ENCODE measurements at regions not wholly inside any gene's neighbourhood (a gene's known extent, or its start where the extent isn't known, plus 50 kb on each side); places are given as distances from the start of the nearest gene placed in this dataset.
"Not testable (repeated sequence)": the region's sequence is repeated elsewhere in the genome, so short reads cannot be mapped to it uniquely, and the experiment has no call there.

DNA sequence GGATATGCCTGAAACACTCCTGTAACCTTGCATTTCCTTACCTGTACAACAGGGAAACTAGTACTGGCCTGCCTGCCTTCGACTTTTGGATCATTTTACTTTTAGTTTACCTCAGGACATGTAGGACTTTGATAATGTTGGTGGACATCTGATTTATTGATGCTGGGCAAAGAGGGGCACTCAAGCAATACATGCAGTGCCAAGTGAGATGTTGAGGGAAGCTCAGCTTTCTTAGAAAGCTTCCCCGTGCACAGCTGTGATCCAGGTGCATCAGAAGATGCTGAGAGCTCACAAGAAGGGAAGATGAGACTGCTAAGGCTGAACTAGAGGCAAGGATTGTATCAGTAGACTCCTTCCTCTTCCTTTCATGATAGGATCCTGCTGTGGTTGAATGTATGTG, 336.2 kb upstream of the NCAM1 start:
- DNase-seq, result not testable (repeated sequence)

DNA sequence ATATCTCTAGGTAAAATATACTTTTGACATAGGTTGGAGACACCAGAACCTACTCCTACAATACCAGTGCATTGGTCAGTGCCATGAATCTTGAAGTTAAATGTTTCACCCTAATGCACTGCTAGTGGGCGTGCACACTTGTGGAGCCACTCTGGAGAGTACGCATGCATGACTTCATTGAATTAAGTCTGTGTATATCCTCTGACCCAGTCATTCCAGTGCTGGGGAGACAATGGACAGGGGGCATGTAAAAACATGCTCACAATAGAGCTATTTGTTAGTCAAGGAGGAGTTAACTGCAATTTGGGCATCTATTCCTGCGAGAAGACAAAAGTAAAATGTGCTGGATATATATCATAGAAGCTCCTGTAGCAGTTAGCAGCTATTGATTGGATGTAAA, 335.4 kb upstream of the NCAM1 start:
- DNase-seq, result no peak

DNA sequence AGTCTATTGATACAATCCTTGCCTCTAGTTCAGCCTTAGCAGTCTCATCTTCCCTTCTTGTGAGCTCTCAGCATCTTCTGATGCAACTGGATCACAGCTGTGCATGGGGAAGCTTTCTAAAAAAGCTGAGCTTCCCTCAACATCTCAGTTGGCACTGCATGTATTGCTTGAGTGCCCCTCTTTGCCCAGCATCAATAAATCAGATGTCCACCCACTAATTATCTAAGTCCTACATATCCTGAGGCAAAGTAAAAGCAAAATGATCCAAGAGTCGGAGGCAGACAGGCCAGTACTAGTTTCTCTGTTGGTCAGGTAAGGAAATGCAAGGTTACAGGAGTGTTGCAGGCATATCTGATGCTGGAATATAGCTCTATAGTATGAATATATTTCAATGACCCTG, 334.5 kb upstream of the NCAM1 start:
- no peak for DNase-seq

DNA sequence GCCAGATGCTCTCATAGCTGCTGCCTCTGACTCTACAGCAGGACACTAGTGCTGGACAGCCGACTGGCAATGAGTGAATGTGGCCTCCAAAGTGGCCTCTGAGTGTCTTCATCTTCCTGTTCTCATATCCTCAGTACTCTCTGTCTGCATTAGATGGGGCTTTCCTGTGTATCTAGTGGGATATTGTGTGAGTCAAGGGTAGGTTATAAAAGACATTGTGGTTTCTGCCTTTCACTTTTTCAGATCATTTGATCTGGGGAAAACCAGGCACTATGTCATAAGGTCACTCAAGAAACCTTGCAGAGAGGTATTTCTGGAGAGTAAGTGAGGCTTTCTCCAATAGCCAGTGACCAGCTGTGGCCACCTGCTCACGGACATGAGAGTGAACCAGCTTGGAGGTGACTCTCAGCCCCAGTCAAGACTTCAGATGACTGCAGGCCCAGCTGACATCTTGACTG, 333.6 kb upstream of the NCAM1 start:
- DNase-seq, result no peak

DNA sequence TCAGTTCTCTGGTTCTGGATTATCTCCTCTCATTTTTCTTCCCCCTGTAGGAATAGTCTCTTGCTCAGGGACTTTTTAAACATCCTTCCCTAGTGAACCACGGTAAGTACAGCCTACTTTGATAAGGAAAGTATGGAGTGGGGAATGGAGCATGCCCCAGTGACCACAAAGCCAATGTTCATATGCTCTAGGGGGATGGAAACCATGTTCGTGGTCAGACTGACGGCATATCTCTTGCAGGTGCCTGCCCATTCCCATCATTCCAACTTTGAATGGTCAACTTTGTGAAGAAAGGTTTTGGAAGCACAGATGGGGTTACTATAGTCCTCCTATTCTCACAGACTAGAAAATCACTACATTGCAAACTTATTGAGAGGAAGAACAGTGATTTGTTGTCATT, 332.5 kb upstream of the NCAM1 start:
- no peak for DNase-seq

DNA sequence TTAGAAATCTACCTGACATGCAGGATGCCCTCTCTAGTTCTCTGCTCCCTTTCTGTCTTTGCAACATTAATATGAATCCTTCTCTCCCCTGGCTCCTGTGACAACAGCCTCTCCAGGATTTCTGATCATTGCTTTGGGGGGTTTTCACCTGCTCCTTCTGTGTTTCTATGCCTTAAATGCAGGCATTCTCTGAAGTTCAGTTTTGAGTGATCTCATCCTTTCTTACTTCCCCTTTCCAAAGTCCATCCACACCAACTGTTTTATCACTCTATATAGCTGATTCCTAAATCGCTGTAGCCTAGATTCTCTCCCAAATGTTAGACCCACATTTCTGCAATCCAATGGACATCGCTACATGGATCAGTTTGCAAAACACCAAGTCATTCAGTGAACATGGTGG, 330.7 kb upstream of the NCAM1 start:
- no peak for DNase-seq

DNA sequence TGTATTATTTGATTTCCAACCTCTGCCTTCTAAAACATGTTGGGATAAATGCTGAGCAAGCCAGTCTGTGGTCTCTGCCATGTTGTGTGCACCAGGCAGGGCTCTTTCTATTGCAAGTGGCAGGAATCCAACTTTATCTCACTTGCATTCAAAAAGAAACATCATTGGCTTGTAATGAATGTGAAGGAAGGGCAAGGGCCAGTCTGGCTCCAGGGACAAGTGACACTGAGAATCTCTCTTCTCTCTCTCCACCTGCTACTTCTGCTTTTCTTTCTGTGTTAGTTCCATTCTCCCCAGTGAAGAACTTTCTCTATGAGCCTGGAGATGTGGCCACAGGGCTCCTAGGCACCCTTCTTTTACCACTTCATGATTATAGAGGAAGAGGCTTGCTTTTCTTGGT, 329.9 kb upstream of the NCAM1 start:
- no peak for DNase-seq

DNA sequence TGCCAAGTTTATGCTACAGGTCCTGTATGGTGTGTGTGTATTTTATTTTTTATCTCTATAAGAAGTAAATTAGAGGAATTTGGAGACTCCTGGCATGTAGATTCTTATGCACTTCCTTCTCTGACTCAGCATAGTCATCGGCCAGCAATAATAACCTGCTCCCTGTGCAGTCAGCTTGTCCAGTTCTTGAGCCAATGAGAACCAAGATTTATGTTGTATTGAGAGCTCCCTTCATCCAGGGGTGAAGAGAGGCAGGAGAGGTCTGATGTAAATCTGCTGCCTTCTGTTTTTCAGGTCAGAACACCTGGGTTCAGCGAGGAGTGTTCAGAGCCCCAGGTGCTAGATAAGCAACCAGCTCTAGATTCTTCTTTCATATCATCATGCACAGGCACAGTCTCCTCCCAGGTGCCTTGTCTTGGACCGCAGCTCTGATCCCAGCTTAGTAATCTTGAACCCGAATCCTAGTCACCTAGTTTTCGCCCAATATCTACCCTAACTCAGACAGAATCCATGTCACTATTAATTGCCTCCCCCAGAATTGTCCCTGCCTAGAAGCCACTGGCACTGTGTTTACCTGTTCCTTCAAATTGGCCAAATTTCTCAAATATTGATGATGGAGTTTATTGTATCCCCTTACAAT, 328.2 kb upstream of the NCAM1 start:
- DNase-seq, result no peak

DNA sequence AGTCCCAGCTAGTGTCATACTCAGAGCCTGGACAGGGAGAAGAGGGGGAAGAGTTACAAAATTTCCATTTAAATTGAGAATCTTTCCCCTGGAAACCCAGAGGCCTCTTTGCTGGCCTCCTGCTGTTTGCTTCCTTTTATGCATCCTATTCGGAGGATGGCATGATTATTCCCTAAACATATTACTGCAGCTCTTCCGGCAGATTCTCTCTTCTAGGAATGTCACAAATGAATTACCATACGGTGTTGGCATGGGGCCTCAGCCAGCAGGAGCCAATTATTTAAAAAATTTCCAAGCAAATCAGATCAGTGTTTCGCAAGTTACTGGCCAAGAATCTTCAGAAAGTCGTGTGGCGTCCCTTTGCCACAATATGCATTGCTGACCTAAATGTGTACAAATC, 326.7 kb upstream of the NCAM1 start:
- no peak for DNase-seq

DNA sequence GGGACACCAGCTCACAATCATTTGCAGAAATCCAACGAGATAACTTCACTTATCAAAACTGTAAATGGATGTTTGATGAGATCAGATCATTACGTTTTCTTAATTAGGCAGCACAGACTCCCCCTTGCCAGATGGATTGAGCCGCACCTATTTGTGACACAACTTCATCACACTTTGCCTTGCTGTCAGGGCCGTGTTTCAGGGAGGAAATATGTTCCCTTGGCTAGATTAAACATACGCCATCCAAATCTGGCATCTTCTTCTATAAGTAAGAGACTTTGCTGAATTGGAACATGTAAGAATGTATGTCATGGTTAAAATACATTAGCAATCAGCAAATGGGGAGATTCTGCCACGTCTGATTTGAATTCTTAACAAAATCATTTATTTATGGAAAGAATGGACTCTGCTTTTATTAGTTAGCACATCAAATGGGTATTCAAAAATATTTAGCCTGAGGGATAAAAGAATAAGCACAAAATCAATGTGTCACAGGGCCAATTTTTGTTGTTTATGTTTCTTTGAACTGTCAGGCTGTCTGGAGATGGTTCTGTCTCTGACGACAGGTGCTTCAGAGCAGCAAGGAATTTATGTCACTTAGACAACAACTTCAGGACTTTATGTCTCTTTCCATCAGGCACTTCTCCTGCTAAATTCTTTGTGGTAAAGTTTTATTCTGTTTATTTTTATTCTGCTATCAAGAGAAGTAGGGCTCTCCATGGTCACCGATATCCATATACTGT, 326.1 kb upstream of the NCAM1 start:
- no peak for DNase-seq

DNA sequence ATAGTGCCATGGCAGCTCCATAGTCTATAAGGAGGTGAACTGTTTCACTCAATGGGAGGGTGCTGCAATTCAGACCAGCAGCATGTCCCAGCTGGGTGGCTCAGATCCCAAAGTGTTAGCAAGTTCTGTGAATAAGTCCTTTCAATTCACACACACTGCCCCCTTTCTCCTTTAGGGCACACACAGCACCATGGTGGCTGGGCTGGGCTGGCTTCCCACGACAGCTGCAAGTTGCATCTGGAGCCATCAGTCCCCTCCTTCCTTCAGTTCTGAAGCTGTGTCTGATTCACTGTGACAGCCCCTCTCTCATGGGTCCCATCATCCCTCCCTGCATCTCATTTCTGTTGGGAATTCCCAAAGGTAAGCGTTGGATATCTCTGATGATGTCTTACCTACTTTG, 324.1 kb upstream of the NCAM1 start:
- no peak for DNase-seq

DNA sequence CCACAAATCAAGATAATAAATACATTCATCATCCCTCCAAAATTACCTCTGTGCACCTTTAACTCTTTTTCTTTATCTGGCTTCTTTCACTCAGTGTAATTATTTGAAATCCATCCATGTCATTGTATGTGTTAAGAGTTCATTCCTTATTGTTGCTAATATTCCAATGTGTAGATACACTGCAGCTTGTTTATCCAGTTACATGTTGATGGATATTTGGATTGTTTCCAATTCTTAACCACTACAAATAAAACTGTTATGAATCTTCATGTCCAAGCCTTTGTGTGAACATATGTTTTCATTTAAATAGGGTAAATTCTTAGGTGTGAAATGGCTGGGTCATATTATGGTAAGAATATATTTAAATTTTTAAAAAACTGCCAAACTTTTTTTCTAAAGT, 323.3 kb upstream of the NCAM1 start:
- DNase-seq, result no peak

DNA sequence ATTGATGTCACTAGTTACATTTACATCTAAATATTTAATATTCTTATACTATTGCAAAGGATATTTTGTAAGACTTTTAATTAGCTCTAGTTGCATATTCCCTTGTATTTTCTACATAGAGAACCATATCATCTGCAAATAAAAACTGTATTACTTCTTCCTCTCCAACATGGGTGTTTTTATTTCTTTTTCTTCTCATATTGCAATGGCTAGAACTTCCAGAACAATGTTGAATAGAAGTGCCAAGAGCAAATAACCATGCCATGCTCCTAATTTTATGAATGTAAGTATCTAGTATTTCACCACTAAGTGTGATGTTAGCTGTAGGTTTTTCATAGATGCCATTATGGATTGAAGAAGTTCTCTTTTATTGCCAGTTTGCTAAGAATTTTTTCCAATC, 321.8 kb upstream of the NCAM1 start:
- DNase-seq, result no peak

DNA sequence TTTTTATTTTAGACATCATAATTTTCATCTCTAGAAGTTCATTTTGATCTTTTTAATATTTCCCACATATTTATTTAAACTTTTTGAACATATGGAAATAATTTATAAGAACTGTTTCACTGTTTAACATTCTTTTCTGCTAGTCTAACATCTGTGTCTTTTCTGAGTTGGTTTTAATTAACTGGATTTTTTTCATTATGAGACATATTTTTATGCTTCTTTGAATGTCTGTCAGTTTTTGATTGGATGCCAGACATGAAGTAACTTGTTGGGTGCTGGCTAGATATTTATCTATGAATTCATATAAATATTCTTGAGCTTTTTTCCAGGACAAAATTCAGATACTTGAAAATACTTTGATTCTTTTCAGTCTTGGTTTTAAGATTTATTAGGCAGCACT, 317.8 kb upstream of the NCAM1 start:
- no peak for DNase-seq

DNA sequence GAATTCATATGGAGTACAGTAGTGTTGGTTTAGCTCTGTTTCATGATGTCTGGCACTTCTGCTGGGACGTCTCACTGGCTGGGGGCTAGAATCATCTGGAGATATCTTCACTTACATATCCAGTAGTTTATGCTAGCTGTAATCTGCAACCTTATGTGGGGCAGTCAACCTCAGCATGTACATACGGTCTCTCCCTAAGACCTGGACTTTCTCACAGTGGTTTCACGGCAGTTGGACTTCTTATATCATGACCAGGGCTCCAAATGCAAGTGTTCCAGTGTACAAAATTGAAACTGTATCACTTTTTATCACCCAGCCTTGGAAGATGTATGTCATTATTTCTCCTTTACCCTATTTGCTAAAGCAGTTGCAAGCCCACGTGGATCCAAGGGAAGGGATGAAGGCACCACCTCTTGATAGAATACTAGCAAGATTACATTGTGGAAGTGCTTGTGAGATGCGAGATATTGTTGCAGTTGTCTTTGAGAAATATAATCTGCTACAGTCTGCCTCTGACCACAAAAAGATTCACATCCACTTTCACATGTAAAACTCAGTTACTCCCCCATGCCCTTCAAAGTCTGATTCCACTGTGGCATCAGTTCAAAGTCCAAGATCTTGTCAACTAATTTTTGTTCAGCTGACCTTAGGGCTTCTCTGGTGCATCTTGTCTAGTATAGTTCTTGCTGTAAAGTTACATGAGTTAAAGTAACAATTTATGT, 316.6 kb upstream of the NCAM1 start:
- DNase-seq, result no peak

DNA sequence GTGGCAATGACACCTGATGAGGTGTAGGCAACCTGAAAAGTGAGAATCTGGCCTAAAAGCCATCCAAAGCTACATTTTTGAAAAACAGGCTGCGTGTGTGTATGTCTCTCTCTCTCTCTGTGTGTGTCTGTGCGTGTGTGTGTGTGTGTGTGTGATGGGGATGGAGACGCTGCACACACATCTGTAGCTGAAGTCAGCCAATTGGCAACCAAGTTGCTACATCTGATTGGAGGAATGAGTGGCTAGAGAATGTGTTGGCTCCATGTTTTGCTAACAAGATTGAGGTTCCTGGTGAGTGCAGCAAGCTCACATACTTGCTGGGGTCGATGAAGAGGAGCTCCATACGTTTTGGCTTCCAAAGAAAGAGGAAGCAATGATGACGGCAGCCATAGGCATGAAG, 311.4 kb upstream of the NCAM1 start:
- no peak for DNase-seq

DNA sequence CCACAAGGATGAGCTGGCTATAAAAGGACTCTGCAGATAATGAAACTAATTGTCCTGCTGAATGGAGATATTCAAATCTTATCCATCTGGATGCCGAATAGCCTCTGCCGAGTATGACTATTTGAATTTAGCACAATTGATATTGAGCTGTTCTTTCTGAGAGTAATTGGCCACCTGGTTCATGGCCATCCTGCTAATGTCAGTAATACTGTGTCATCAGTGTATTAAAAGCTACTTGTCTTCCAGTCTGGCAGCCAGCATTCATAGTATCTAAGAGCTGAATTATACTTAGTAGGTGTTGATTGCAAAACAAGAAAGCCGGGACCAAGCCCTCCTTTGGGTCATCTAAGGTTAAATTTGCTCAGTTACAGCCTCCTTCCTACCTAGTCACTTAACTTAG, 310.7 kb upstream of the NCAM1 start:
- no peak for DNase-seq

DNA sequence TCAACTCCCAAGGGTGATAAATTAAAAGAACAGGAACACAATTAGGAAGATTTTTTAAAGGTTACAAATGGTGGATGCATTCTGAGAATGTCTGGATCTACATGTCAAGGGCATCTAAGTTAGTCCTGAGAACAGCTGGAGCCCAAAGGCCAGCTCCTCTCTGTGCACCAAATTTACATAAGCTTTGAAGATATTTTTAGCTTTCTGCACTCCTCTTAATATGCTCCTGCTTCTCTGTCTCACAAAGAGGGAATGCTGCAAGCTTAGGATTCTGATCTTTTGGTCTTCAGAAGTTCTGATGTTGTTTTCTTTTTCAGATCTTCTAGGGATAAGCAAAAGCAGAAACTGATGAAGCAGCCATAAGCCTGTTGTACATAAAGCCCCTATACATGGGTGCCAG, 309.8 kb upstream of the NCAM1 start:
- no peak for DNase-seq

DNA sequence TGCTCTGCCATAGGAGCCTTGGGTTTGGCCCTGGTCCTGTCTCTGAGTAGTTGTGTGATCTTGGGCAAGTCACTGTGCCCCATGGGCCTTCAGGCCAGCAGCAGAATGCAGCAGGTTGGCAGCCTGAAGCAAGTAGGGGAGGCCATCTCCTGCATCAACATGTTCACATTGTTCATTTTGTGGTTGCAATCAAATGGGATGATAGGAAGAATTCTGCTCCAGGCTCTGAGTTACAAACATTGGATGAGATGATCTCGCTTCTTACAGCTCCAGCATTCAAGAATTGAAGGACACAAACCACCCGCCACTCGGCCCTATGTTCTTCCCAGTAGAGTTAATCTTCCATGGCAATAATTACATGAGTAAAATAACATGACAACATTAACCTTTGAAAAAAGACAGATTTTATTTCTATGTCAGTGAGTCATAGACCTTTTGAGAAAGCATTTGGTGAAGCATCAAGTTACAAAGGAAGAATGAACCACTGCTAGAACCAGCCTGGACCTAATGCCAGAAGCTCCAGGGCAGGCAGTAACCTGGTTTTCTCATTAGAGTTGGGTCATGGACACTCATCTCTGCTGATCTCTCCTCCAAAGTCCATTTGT, 308.3 kb upstream of the NCAM1 start:
- no peak for DNase-seq

DNA sequence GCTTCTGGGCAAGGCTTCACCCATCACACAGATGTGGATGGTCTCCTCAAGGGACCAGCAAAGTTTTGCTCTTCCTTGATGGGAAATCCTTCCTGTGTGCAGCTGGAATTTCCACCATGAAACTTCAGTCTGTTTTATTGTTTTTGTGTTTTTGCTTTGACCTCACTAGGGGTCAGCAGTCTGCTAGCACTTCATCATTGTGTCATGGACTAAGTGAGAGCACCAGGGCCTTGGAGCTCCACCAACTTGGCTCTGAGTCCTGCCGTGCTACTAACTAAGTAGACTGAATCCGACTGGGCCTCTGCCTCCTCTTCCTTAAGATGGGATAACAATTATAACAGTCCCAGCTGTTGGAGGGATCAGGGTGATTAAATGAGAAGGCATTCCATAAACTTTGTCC, 305.8 kb upstream of the NCAM1 start:
- no peak for DNase-seq

DNA sequence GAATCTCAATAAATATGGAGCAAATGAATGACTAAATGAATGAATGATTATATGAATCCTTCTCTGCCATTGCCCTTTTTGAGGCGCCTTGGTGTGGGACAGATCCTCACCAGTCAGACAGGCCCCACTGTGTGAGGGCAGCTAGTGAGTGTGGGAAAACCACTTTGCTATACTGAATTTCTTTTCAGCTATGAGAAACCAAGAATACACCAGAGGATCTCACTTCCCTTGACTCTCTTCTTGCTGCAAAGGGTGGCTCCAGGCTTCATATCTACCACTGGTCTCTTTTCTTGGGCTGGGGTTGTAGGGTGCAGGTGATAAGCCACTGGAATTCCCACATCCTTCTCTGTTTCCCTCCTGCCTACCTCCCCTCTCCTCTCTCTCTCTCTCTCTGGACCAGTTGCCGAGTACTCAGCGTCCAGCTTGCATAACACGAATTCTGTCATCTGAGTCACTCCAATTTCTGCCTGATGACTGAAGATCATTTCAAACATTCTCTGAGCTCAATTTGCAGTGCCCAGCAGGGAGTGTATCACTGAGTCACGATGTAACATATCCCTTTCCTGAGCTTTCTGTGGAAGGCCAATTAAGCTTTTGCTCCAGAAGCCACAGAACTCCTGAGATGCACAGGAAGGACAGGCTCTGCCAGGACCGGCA, 304.3 kb upstream of the NCAM1 start:
- no peak for DNase-seq

DNA sequence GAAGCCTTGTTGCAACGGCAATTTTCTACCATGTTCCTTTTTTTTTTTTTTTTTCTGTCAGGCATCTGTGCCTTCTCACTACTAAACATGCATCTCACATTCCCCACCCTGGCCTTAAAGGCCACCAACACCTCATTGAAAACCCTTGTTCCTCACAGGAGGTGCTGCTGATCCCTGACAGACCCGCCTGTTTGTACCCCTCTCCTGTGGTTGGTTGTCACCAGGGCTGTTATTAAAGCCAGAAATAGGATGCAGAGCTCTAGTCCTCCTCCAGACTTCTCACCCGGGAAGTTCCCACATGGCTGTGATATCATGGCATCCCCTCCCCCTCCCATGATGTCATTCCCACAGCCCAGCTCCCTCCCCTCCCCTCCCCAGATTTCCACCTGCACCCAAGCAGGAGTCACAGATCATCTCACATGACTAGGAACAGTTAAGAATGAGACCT, 302.8 kb upstream of the NCAM1 start:
- no peak for DNase-seq

DNA sequence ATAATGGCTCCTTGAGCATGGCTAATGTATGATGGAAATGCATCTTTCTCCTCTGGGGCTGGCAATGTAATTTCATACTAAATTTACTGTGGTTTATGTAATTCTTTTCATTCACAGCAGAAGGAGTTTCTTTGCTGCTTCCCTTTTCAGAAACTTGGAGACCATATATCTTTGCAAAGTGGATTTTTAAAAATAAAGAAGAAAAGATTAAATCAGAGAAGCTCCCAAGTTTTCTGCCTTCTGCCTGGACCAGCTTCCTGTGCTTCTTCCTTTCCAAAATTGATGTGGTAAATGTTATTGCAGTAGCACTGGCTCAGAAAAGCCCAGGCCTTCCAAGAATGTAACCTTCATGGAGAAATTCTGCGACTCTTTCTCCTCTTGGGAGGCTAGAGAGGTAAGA, 300.1 kb upstream of the NCAM1 start:
- no peak for DNase-seq

Data from activated T-cell treated with anti-CD3 and anti-CD28 coated beads, Interleukin-2, amount 50 U/mL, for 1 hour (primary cell).